ENCODE measurements at regions not wholly inside any gene's neighbourhood (a gene's known extent, or its start where the extent isn't known, plus 50 kb on each side); places are given as distances from the start of the nearest gene placed in this dataset.

GRCh38 chr15:91515188-91515754 lies 338.2 kb upstream of the SLCO3A1 start:
- intact Hi-C loops (cut with micrococcal nuclease; ENCODE audit: unreplicated experiment) (loop anchor here (10.0 kb wide), 1 partner anchor 210 kb away; no protein-coding TSS in a partner anchor), in situ Hi-C loops (cut with MboI) (no loop called here)
- RAD21 ChIA-PET (ENCODE audit: unreplicated experiment): no interaction called here
- POLR2A ChIA-PET: no interaction called here
- FAIRE-seq: no peak
- Histone ChIP-seq H3K9me3 (replicated peaks; ENCODE audit: control insufficient read depth, insufficient read depth, low read length) (no peaks in the 10 kb centered on the region), H3K4me3 (no peak overlapping the region), H3K4me1 (ENCODE audit: control insufficient read depth, insufficient read depth, low read length) (no peaks in the 10 kb centered on the region), H4K20me1 (ENCODE audit: control insufficient read depth, insufficient read depth) (no peaks in the 10 kb centered on the region), H3K4me2 (ENCODE audit: control insufficient read depth, insufficient read depth) (no peak overlapping the region), H3K27ac (ENCODE audit: control insufficient read depth, insufficient read depth) (no peak overlapping the region), H3K9ac (ENCODE audit: control insufficient read depth, insufficient read depth, low read length) (no peak overlapping the region), H3K79me2 (ENCODE audit: control insufficient read depth, insufficient read depth, low read length) (no peaks in the 10 kb centered on the region), H3K27me3 (replicated peaks in 1 of 2; ENCODE audit: control insufficient read depth in 2 of 2, insufficient read depth in 2 of 2, low read length in 1 of 2) (no peaks in the 10 kb centered on the region; a peak in 2 of 4 replicates), H3K36me3 (ENCODE audit: control insufficient read depth in 2 of 2, insufficient read depth in 2 of 2, low read length in 1 of 2) (no peaks in the 10 kb centered on the region), H2AFZ (ENCODE audit: control insufficient read depth, low read depth, low read length) (no peak overlapping the region)
- no TSS peak for BruUV-seq (replicated peaks)
- CTCF ChIA-PET: no interaction called here
- SMC1A ChIA-PET (ENCODE audit: uncharacterized antibody, unreplicated experiment): interaction anchor here (0.7 kb wide), 1 partner anchor 19 kb away, joined by 3 read pairs; no protein-coding TSS in a partner anchor
- TF ChIP-seq POU2F2 (IDR thresholded peaks at IDR 0.05; ENCODE audit: borderline replicate concordance, low read depth, low read length) (no peak), NR2C1 (IDR thresholded peaks at IDR 0.05) (no peak), NBN (IDR thresholded peaks at IDR 0.05) (no peak), ZBED1 (IDR thresholded peaks at IDR 0.05; ENCODE audit: borderline replicate concordance) (no peak), RELA (IDR thresholded peaks at IDR 0.05; ENCODE audit: borderline replicate concordance, partially characterized antibody) (no peak), SMAD5 (IDR thresholded peaks at IDR 0.05; ENCODE audit: low read depth) (no peak), ZBTB40 (IDR thresholded peaks at IDR 0.05; ENCODE audit: borderline replicate concordance) (no peak), IRF3 (IDR thresholded peaks at IDR 0.05) (no peak), ZNF687 (IDR thresholded peaks at IDR 0.05) (no peak), TCF3 (IDR thresholded peaks at IDR 0.05; ENCODE audit: borderline replicate concordance, insufficient read depth, low read depth, low read length) (no peak)
- DNase-seq (ENCODE audit: low read depth, low spot score): no peak
- ATAC-seq: peak; percentile 53
- WGBS (ENCODE audit: insufficient coverage, insufficient replicate concordance, low lambda C conversion rate, missing lambda C conversion rate): 12% methylated on average over 5 of the region's 5 CpGs
